H54 (cell line): ENCODE measurements at regions not wholly inside any gene's neighbourhood (a gene's known extent, or its start where the extent isn't known, plus 50 kb on each side); places are given as distances from the start of the nearest gene placed in this dataset.

Experiments
- DNase-seq: peaks from one replicate; pipeline ENCODE4 v3.0.0; 2011; ENCODE audit warnings: low spot score, mixed read lengths; ENCODE audit not compliant: insufficient read length
- FAIRE-seq: peaks from 3 replicates; lab custom pipeline; 2011; peaks lifted over from hg19 to GRCh38; lab: Jason Lieb, UNC
- POLR2A ChIP-seq: IDR thresholded peaks from 2 replicates; pipeline ENCODE4 v1.6.1; 2011; ENCODE audit warnings: low read depth, mild to moderate bottlenecking, low read length

- no peak for TF ChIP-seq POLR2A
- FAIRE-seq = no peak
- no peak for DNase-seq
These were observed 134.8 kb upstream of the MSX2 start for GRCh38 chr5:174589599-174589998.

- no peak for FAIRE-seq
- TF ChIP-seq POLR2A = no peak
These were observed 133.6 kb upstream of the MSX2 start for GRCh38 chr5:174590820-174591219.

GRCh38 chr5:174596429-174596828 lies 128.0 kb upstream of the MSX2 start:
- FAIRE-seq (no peak), DNase-seq (peak; percentile 36)
- TF ChIP-seq POLR2A = no peak

More at GRCh38 chr5:174590820-174591219, 133.6 kb upstream of the MSX2 start:
- DNase-seq = no peak

DNA sequence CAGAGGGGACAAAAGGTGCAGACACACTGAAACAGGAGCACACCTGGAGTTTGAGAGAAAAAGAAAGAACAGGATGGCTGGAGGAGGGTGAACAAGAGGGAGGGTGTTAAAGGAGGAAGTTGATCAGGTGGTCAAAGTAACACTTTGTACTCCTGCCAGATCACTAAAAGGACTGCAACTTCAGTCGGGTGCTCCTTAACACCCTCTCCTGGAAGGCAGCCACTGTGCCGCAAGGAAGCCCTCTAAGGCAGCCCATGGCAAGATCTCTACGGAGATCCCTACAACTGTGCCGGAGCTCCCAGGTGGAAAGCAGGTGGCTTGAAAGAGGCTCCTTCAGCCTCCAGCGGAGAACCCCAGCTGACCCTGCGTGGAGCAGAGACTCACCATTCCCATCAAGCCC lies 124.4 kb upstream of the MSX2 start:
- FAIRE-seq = no peak

GRCh38 chr5:174601946-174602345 lies 122.4 kb upstream of the MSX2 start:
- FAIRE-seq = no peak
- no peak for DNase-seq
- no peak for TF ChIP-seq POLR2A

More for the DNA sequence above, 124.4 kb upstream of the MSX2 start:
- no peak for TF ChIP-seq POLR2A
- no peak for DNase-seq

DNA sequence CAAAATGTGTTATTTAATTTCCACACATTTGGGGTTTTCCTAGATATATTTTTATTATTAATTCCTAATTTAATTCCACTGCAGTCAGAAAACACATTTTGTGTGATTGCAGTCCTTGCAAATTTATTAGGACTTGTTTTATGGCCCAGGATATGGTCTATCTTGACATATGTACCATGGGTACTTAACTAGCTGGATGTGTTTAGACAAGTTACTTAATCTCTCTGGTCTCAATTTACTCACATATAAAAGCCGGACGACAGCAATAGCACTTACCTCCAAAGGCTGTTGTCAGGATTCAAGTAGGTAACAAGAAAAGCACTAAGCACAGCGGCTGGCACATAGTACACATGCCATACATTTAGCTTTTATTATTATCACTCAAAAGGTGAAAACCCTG lies 118.2 kb upstream of the MSX2 start:
- TF ChIP-seq POLR2A = no peak
- DNase-seq = no peak
- no peak for FAIRE-seq

- no peak for DNase-seq
- no peak for TF ChIP-seq POLR2A
- no peak for FAIRE-seq
These were observed 117.7 kb upstream of the MSX2 start for GRCh38 chr5:174606646-174607045.

DNA sequence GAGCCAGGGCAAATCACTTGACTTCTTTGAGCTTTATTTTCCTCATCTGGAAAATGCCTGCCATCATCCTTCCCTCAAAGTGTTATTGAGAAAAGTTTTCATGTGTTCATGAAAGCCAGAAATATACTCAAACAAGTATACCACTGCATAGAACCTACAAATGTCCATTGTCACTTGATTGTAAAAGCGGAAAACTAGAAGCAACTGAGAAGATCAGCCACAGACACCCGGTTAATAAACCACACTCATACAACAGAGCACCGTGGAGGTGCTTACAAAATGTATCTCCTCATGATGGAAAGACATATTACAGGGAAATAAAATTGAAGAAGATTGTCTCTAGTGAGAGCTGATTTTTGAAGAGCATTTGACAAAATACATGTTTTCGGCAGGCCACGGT lies 117.2 kb upstream of the MSX2 start:
- DNase-seq (no peak), FAIRE-seq (no peak)
- no peak for TF ChIP-seq POLR2A

GRCh38 chr5:174607916-174608315 lies 116.5 kb upstream of the MSX2 start:
- FAIRE-seq (no peak), DNase-seq (no peak)
- TF ChIP-seq POLR2A = no peak

DNA sequence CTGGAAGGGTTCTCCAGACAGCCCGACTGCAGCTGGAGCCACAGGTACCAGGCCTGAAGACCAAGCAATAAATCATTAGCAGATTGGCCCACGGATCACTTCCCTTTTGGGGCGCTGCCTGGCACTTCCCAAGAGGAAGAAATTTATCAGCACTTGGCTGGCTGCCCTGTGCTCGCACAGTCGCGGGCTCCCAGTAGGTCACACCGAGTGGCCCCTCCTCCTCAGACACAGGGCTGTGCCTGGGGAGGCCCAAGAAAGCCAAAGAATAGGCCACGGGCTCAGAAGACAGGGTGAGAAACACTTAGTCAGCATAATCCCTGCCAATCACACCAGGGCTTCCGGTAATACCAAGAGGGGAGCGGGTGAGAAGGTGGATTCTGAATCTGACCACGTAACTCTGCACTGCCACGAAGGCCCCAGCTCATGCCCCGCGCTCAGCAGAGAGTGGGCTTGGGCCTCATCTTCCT lies 115.7 kb upstream of the MSX2 start:
- 0 out of 2 replicates have a peak, but pooled peaks have one; percentile 1 for TF ChIP-seq POLR2A
- FAIRE-seq (peak; percentile 20), DNase-seq (peak; percentile 94)

DNA sequence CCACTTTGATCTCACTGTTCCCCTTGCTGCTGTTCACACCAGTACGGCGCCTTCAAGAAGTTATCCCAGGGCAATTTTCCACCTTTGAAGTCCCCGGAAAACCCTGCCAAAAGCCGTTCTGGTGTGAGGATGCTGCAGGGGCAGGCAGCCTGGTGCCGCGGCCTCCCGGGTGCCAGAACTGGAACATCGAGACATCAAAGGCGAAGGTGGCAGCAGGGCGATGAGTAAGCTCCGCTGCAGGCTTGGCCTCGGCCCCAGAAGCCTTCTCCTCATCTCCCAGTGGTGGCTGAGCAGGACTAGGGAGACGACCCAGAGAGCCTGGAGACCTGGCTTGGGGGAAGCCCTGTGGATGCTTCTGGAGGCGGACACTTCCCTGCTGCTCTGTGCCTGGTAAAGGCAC lies 115.3 kb upstream of the MSX2 start:
- TF ChIP-seq POLR2A = no peak
- FAIRE-seq (no peak), DNase-seq (peak; percentile 69)

DNA sequence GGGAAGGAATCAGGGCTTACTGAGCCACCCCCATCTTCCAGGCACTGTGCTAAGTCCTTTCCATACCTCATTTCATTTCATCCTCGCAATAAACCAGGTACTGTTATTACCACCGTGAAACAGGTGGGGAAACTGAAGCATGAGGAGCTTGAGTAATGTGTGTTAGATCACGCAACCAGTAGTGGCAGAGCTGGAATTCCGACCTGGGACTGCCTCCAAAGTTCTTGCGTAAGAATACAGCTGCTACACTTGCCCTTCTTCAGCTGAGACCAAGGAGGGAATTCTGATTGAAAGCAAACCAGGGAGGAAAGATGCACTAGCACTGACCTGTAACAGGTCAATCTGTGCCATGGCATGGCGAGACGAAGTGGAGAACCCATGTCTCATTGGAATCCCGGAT lies 113.4 kb upstream of the MSX2 start:
- FAIRE-seq (no peak), DNase-seq (no peak)
- no peak for TF ChIP-seq POLR2A

DNA sequence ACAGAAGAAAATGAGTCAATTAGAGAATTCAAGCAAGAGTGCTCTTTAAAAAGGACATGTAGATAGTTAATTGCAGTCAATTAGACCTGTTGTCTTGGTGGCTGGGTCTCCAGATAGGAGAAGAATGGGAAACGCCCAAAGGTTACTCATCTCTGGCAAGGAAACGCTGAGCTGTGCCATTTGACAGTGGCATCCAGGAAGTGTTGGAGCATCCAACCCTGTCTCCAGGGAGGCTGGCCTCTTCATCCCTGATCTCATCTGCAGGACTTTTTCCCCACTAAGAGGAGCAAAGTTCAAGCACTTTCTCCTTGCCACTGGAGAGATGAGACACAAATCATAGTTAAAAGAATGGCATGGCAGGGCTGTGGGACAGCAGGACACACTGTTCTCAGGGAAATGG lies 111.7 kb upstream of the MSX2 start:
- DNase-seq (peak; percentile 60), FAIRE-seq (no peak)
- TF ChIP-seq POLR2A = no peak

DNA sequence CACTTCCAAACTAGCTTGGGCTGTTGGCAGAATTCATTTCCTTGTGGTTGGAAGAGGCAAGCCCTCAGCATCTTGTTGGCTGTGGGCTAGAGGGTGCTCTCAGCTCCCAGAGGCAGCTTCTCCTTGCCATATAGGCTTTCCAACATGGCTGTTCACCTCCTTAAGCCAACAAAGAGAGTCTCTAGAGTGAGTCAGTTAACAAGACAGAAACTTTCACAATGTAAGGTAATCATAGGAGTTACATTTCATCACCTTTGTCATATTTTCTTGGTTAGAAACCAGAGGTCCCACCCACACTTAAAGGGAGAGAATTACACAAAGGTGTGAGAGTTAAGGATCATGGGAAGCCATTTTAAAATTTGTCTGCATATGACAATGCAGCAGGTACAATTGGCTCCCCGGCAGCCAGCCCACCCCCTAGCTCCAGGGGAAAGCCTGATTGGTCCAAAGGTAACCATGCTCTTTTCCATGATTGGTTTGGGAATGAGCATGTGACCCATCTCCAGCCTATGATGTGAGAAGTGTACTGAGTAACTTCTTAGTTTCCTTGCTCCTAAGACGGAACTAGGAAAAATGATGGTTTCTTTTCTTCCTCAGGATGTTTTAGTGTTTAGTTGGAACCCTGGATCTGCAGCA lies 109.8 kb upstream of the MSX2 start:
- no peak for TF ChIP-seq POLR2A
- FAIRE-seq (no peak), DNase-seq (no peak)

GRCh38 chr5:174616036-174616435 lies 108.3 kb upstream of the MSX2 start:
- no peak for TF ChIP-seq POLR2A
- DNase-seq (no peak), FAIRE-seq (no peak)

GRCh38 chr5:174617285-174617684 lies 107.1 kb upstream of the MSX2 start:
- TF ChIP-seq POLR2A = no peak
- FAIRE-seq (no peak), DNase-seq (no peak)
